Sciatic nerve (tissue), 2 donors: ENCODE measurements at regions not wholly inside any gene's neighbourhood (a gene's known extent, or its start where the extent isn't known, plus 50 kb on each side); places are given as distances from the start of the nearest gene placed in this dataset.

Source experiments
- ATAC-seq: fragments of 200-7000 bp; cut with Tn5 transposase; one replicate; pipeline ENCODE4 v1.9.1; 2020; ENCODE audit warnings: mild to moderate bottlenecking, moderate library complexity
- DNase-seq: peaks from one replicate; pipeline ENCODE4 v3.0.0-alpha.2; 2020; ENCODE audit warnings: low spot score
- intact Hi-C: fragments of 100-400 bp; cut with DNase I; formaldehyde crosslinking; loops from one replicate; pipeline ENCODE4 v1.14.2; 2022
- donor health status: DM: no; HTN: no; CAD: no.
- donor health status: DM: no; HTN: no; CAD: no.

GRCh38 chr10:133035952-133036351, 51.8 kb upstream of the ADGRA1 start:
- no peak for DNase-seq
- intact Hi-C loops = no loop called here
- no peak for ATAC-seq

GRCh38 chr10:133034762-133035161, 53.0 kb upstream of the ADGRA1 start:
- intact Hi-C loops = no loop called here
- ATAC-seq (no peak), DNase-seq (no peak)

- DNase-seq = no peak
- no peak for ATAC-seq
- intact Hi-C loops = no loop called here
Measured at GRCh38 chr10:133034092-133034491, 53.6 kb upstream of the ADGRA1 start.

GRCh38 chr10:133033742-133034048, 54.0 kb upstream of the ADGRA1 start:
- ATAC-seq = peak; percentile 72
- DNase-seq = no peak
- intact Hi-C loops = no loop called here

GRCh38 chr10:133032976-133033741, 54.6 kb upstream of the ADGRA1 start:
- DNase-seq (no peak), ATAC-seq (peak; percentile 74)
- intact Hi-C loops = no loop called here

GRCh38 chr10:133032231-133032630, 55.5 kb upstream of the ADGRA1 start:
- ATAC-seq = no peak
- intact Hi-C loops = no loop called here
- DNase-seq = no peak

GRCh38 chr10:133031541-133032125, 56.1 kb upstream of the ADGRA1 start:
- intact Hi-C loops = no loop called here
- ATAC-seq = no peak
- no peak for DNase-seq

GRCh38 chr10:133030781-133031180, 56.9 kb upstream of the ADGRA1 start:
- ATAC-seq = no peak
- DNase-seq = no peak
- intact Hi-C loops = no loop called here

- DNase-seq (no peak), ATAC-seq (no peak)
- intact Hi-C loops = no loop called here
Measured at GRCh38 chr10:133030126-133030525, 57.6 kb upstream of the ADGRA1 start.

- intact Hi-C loops = no loop called here
- ATAC-seq (no peak), DNase-seq (no peak)
Measured at GRCh38 chr10:133028956-133029355, 58.8 kb upstream of the ADGRA1 start.

- no peak for DNase-seq
- intact Hi-C loops = no loop called here
- no peak for ATAC-seq
Measured at GRCh38 chr10:133028158-133028557, 59.6 kb upstream of the ADGRA1 start.

- no peak for ATAC-seq
- no peak for DNase-seq
- intact Hi-C loops = no loop called here
Measured at GRCh38 chr10:133027482-133027881, 60.2 kb upstream of the ADGRA1 start.

GRCh38 chr10:133026726-133027395, 60.9 kb upstream of the ADGRA1 start:
- ATAC-seq (no peak), DNase-seq (no peak)
- intact Hi-C loops = no loop called here

- intact Hi-C loops = no loop called here
- ATAC-seq (no peak), DNase-seq (no peak)
Measured at GRCh38 chr10:133026171-133026570, 61.6 kb upstream of the ADGRA1 start.

GRCh38 chr10:133025558-133026090, 62.1 kb upstream of the ADGRA1 start:
- intact Hi-C loops = no loop called here

GRCh38 chr10:133024704-133025557, 62.8 kb upstream of the ADGRA1 start:
- ATAC-seq (no peak), DNase-seq (no peak)
- intact Hi-C loops = no loop called here

More at GRCh38 chr10:133025558-133026090, 62.1 kb upstream of the ADGRA1 start:
- no peak for DNase-seq
- ATAC-seq = no peak

GRCh38 chr10:133023216-133023843, 64.4 kb upstream of the ADGRA1 start:
- intact Hi-C loops = no loop called here
- no peak for DNase-seq

GRCh38 chr10:133022776-133023100, 65.0 kb upstream of the ADGRA1 start:
- DNase-seq (no peak), ATAC-seq (peak; percentile 80)
- intact Hi-C loops = no loop called here

More at GRCh38 chr10:133023216-133023843, 64.4 kb upstream of the ADGRA1 start:
- ATAC-seq = no peak
